ENCODE measurements at regions not wholly inside any gene's neighbourhood (a gene's known extent, or its start where the extent isn't known, plus 50 kb on each side); places are given as distances from the start of the nearest gene placed in this dataset.

DNA sequence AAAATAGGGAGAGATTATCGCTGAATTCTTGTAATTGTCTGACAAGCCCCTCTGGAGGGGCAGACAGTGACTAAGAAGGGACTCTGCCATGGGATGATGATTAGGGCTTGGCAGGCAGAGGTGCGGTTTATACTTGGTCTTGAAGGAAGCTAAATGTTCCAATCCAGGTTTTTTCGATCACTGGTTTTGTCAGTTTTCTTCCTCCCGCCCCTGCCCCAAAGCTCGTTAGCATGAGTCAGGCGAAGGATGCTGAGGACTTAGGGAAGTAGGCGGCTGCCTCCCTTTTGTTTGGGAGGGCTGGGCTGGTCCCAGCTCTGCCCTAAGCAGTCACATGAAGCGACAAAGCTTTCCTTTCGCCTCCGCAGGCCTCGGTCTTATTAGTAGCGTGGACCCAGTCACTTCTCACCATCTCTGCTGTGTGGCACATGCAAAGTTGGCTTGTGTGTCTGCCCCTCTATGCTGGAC is 314.2 kb downstream of the CDC5L start:
- TF ChIP-seq POLR2A (IDR thresholded peaks at IDR 0.05; ENCODE audit: extremely low read depth, insufficient read length) = no peak
- TF ChIP-seq, protein P1, sequence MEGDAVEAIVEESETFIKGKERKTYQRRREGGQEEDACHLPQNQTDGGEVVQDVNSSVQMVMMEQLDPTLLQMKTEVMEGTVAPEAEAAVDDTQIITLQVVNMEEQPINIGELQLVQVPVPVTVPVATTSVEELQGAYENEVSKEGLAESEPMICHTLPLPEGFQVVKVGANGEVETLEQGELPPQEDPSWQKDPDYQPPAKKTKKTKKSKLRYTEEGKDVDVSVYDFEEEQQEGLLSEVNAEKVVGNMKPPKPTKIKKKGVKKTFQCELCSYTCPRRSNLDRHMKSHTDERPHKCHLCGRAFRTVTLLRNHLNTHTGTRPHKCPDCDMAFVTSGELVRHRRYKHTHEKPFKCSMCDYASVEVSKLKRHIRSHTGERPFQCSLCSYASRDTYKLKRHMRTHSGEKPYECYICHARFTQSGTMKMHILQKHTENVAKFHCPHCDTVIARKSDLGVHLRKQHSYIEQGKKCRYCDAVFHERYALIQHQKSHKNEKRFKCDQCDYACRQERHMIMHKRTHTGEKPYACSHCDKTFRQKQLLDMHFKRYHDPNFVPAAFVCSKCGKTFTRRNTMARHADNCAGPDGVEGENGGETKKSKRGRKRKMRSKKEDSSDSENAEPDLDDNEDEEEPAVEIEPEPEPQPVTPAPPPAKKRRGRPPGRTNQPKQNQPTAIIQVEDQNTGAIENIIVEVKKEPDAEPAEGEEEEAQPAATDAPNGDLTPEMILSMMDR (IDR thresholded peaks at IDR 0.05; ENCODE audit: low read depth, low read length) = no peak
- no peak for TF ChIP-seq MYC (IDR thresholded peaks at IDR 0.05; ENCODE audit: low read depth, low read length)
